SK-N-SH (cell line): ENCODE measurements at regions not wholly inside any gene's neighbourhood (a gene's known extent, or its start where the extent isn't known, plus 50 kb on each side); places are given as distances from the start of the nearest gene placed in this dataset.

ENCODE experiments used
- CTCF ChIA-PET: fragments of 300-600, 350-600 bp; formaldehyde crosslinking; extraction: SDS; loops from one replicate; lab custom pipeline; 2021; lab: Yijun Ruan, JAX
- POLR2A ChIA-PET: fragments of 350-600 bp; sonication (Branson Sonifier 250); formaldehyde crosslinking; extraction: SDS; loops from one replicate; lab custom pipeline; 2020; ENCODE audit warnings: antibody characterized with exemption, inconsistent platforms; lab: Yijun Ruan, JAX
- DNase-seq: peaks from one replicate; pipeline ENCODE4 v3.0.0; 2012
- H2AFZ ChIP-seq: fragments of 200-600 bp; sonication (generic); 2 replicates; pipeline ENCODE4 v1.8.1; 2016; ENCODE audit warnings: antibody characterized with exemption, mild to moderate bottlenecking, low read depth
- H3F3A ChIP-seq: fragments of 200-600 bp; sonication (generic); replicated peaks from 2 replicates; pipeline ENCODE3; 2016; ENCODE audit warnings: antibody characterized with exemption, mild to moderate bottlenecking; ENCODE audit not compliant: insufficient read depth
- H3K27ac ChIP-seq, 2 experiments: fragments of 200-500 bp in 1 of 2; fragments of 200-600 bp in 1 of 2; sonication (Bioruptor generic) in 1 of 2; sonication (generic), shearing (Covaris generic) in 1 of 2; 2 replicates each; pipeline versions ENCODE4 v1.5.1 to v1.6.1; 2014 to 2016; ENCODE audit warnings: low read depth in 2 of 2, inconsistent platforms in 1 of 2, low read length in 1 of 2, mild to moderate bottlenecking in 1 of 2, mixed read lengths in 1 of 2
- H3K27me3 ChIP-seq: fragments of 200-600 bp; sonication (generic), shearing (Covaris generic); 2 replicates; pipeline ENCODE4 v1.6.1; 2016; ENCODE audit warnings: mixed run types; ENCODE audit not compliant: insufficient read depth
- H3K36me3 ChIP-seq, 2 experiments: fragments of 200-500 bp in 1 of 2; fragments of 200-600 bp in 1 of 2; sonication (Bioruptor generic) in 1 of 2; sonication (generic) in 1 of 2; replicated peaks in 1 of 2; 2 replicates each; pipeline versions ENCODE3 to v1.5.1; 2014 to 2016; ENCODE audit warnings: low read length in 1 of 2, mild to moderate bottlenecking in 1 of 2; ENCODE audit not compliant: insufficient read depth in 2 of 2, control insufficient read depth in 1 of 2
- H3K4me1 ChIP-seq, 2 experiments: fragments of 200-500 bp in 1 of 2; fragments of 200-600 bp in 1 of 2; sonication (Bioruptor generic) in 1 of 2; sonication (generic), shearing (Covaris generic) in 1 of 2; 2 replicates each; pipeline versions ENCODE4 v1.5.1 to v1.6.1; 2014 to 2016; ENCODE audit warnings: low read depth in 1 of 2, low read length in 1 of 2, mixed run types in 1 of 2; ENCODE audit not compliant: insufficient read depth in 2 of 2, control insufficient read depth in 1 of 2
- H3K4me2 ChIP-seq: fragments of 200-600 bp; sonication (generic), shearing (Covaris generic); 2 replicates; pipeline ENCODE4 v1.6.1; 2017; ENCODE audit warnings: mixed run types
- H3K4me3 ChIP-seq, 2 experiments: fragments of 200-500 bp in 1 of 2; fragments of 200-600 bp in 1 of 2; sonication (Bioruptor generic) in 1 of 2; sonication (generic), shearing (Covaris generic) in 1 of 2; 2 replicates each; pipeline versions ENCODE4 v1.5.1 to v1.8.1; 2014 to 2016; ENCODE audit warnings: low read depth in 2 of 2, inconsistent platforms in 1 of 2, low read length in 1 of 2, mild to moderate bottlenecking in 1 of 2, mixed read lengths in 1 of 2, moderate library complexity in 1 of 2
- H3K79me2 ChIP-seq: fragments of 200-600 bp; sonication (generic); 2 replicates; pipeline ENCODE4 v1.8.1; 2017; ENCODE audit warnings: mild to moderate bottlenecking; ENCODE audit not compliant: insufficient read depth
- H3K9ac ChIP-seq: fragments of 200-600 bp; sonication (generic); 2 replicates; pipeline ENCODE4 v1.6.1; 2017; ENCODE audit warnings: mixed run types
- H3K9me2 ChIP-seq: fragments of 200-600 bp; sonication (generic); 2 replicates; pipeline ENCODE4 v1.6.1; 2017; ENCODE audit warnings: mixed run types
- H3K9me3 ChIP-seq: fragments of 200-600 bp; sonication (generic); 2 replicates; pipeline ENCODE4 v1.6.1; 2017; ENCODE audit warnings: mixed run types, mild to moderate bottlenecking, moderate library complexity
- H4K20me1 ChIP-seq: fragments of 200-600 bp; sonication (generic); 2 replicates; pipeline ENCODE4 v1.6.1; 2017; ENCODE audit warnings: mild to moderate bottlenecking, mixed run types; ENCODE audit not compliant: insufficient read depth
- ELF1 ChIP-seq: IDR thresholded peaks from 2 replicates; pipeline ENCODE4 v1.4.0; 2012
- EZH2phosphoT487 ChIP-seq: fragments of 200-600 bp; sonication (generic); IDR thresholded peaks from 2 replicates; pipeline ENCODE4 v1.6.1; 2017; ENCODE audit warnings: low read depth, mixed run types, mild to moderate bottlenecking, antibody characterized with exemption, moderate library complexity, borderline replicate concordance
- FOSL2 ChIP-seq: IDR thresholded peaks from 2 replicates; pipeline ENCODE4 v1.4.0; 2012; ENCODE audit warnings: low read depth, mild to moderate bottlenecking, moderate library complexity, borderline replicate concordance
- GATA2 ChIP-seq: sonication (generic); formaldehyde crosslinking; IDR thresholded peaks from 2 replicates; pipeline ENCODE4 v1.5.0; 2020; ENCODE audit warnings: mild to moderate bottlenecking, missing genetic modification reagents
- JUND ChIP-seq: IDR thresholded peaks from 2 replicates; pipeline ENCODE4 v1.4.0; 2012
- NFIC ChIP-seq: IDR thresholded peaks from 2 replicates; pipeline ENCODE4 v1.4.0; 2012; ENCODE audit warnings: borderline replicate concordance
- NRF1 ChIP-seq: IDR thresholded peaks from 2 replicates; pipeline ENCODE4 v1.6.1; 2012; ENCODE audit warnings: low read depth, mild to moderate bottlenecking, low read length
- POLR2AphosphoS5 ChIP-seq: IDR thresholded peaks from 2 replicates; pipeline ENCODE4 v1.6.1; 2012; ENCODE audit warnings: low read depth, low read length
- RAD21 ChIP-seq: IDR thresholded peaks from 2 replicates; pipeline ENCODE4 v1.6.1; 2012; ENCODE audit warnings: mild to moderate bottlenecking, low read length
- RCOR1 ChIP-seq: fragments of 150-350 bp; IDR thresholded peaks from 2 replicates; pipeline ENCODE4 v1.6.1; 2017; ENCODE audit warnings: antibody characterized with exemption, low read length
- RXRA ChIP-seq: IDR thresholded peaks from 2 replicates; pipeline ENCODE4 v1.4.0; 2012; ENCODE audit warnings: low read depth, mild to moderate bottlenecking, borderline replicate concordance
- SIN3A ChIP-seq: IDR thresholded peaks from 2 replicates; pipeline ENCODE4 v1.6.1; 2012; ENCODE audit warnings: low read depth, mild to moderate bottlenecking, low read length, moderate library complexity, borderline replicate concordance
- TAF1 ChIP-seq: IDR thresholded peaks from 2 replicates; pipeline ENCODE4 v1.6.1; 2012; ENCODE audit warnings: low read depth, mild to moderate bottlenecking, low read length, moderate library complexity, borderline replicate concordance
- TEAD4 ChIP-seq: IDR thresholded peaks from 2 replicates; pipeline ENCODE4 v1.4.0; 2012; ENCODE audit warnings: mild to moderate bottlenecking, borderline replicate concordance; ENCODE audit not compliant: insufficient read depth
- YY1 ChIP-seq: IDR thresholded peaks from 2 replicates; pipeline ENCODE4 v1.4.0; 2012; ENCODE audit warnings: low read depth, mild to moderate bottlenecking
- WGBS: methylation state at CpG from one replicate; pipeline ENCODE4 v1.1.6; 2017; ENCODE audit warnings: low lambda C conversion rate; 5-methylcytosine and 5-hydroxymethylcytosine counted together
- TF ChIP-seq, protein P1 (sequence below): IDR thresholded peaks from 2 replicates; pipeline ENCODE4; 2012
- TF ChIP-seq, protein P2 (sequence below): IDR thresholded peaks from 2 replicates; pipeline ENCODE4 v1.4.0; 2012; ENCODE audit warnings: low read depth, borderline replicate concordance
- TF ChIP-seq, protein P3 (sequence below): fragments of 150-350 bp; IDR thresholded peaks from 2 replicates; pipeline ENCODE4 v1.6.1; 2017; ENCODE audit warnings: antibody characterized with exemption, low read length, low read depth, borderline replicate concordance
- TF ChIP-seq, protein P4 (sequence below): IDR thresholded peaks from 2 replicates; pipeline ENCODE4 v1.4.0; 2012; ENCODE audit warnings: low read depth, borderline replicate concordance
- TF ChIP-seq, protein P5 (sequence below): IDR thresholded peaks from 2 replicates; pipeline ENCODE4 v1.4.0; 2012; ENCODE audit warnings: low read depth

DNA sequence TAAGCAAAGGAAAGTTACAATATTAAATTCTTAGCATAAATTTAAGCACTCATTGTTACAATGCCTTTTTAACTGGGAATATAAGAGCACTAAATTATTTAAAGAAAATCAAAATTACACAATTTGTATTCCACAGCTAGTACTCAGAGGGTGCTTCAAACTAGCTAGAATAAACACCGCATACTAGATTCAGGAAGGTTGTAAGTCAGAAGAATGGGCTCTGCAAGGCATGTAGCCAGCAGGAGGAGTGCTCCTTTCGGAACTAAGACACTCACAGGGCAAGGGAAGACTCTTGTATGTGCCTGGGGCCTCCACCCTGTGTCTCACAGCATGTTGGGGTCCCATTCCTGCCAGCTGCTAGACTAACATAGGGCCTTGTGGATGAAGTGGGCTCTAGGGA is 327.7 kb upstream of the ALCAM start:
- POLR2A ChIA-PET, result no interaction called here
- no peak for TF ChIP-seq GATA2 (CRISPR knock-in tag)
- no peak for TF ChIP-seq YY1
- TF ChIP-seq NRF1, result no peak
- TF ChIP-seq POLR2AphosphoS5, result no peak
- TF ChIP-seq TAF1, result no peak
- no peak for TF ChIP-seq EZH2phosphoT487
- TF ChIP-seq RAD21, result no peak
- TF ChIP-seq, protein P1, sequence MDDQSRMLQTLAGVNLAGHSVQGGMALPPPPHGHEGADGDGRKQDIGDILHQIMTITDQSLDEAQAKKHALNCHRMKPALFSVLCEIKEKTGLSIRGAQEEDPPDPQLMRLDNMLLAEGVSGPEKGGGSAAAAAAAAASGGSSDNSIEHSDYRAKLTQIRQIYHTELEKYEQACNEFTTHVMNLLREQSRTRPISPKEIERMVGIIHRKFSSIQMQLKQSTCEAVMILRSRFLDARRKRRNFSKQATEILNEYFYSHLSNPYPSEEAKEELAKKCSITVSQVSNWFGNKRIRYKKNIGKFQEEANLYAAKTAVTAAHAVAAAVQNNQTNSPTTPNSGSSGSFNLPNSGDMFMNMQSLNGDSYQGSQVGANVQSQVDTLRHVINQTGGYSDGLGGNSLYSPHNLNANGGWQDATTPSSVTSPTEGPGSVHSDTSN, result no peak
- TF ChIP-seq SIN3A, result no peak
- TF ChIP-seq ELF1, result no peak
- no peak for TF ChIP-seq JUND
- TF ChIP-seq, protein P2, sequence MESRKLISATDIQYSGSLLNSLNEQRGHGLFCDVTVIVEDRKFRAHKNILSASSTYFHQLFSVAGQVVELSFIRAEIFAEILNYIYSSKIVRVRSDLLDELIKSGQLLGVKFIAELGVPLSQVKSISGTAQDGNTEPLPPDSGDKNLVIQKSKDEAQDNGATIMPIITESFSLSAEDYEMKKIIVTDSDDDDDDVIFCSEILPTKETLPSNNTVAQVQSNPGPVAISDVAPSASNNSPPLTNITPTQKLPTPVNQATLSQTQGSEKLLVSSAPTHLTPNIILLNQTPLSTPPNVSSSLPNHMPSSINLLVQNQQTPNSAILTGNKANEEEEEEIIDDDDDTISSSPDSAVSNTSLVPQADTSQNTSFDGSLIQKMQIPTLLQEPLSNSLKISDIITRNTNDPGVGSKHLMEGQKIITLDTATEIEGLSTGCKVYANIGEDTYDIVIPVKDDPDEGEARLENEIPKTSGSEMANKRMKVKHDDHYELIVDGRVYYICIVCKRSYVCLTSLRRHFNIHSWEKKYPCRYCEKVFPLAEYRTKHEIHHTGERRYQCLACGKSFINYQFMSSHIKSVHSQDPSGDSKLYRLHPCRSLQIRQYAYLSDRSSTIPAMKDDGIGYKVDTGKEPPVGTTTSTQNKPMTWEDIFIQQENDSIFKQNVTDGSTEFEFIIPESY, result no peak
- TF ChIP-seq RXRA, result no peak
- TF ChIP-seq, protein P3, sequence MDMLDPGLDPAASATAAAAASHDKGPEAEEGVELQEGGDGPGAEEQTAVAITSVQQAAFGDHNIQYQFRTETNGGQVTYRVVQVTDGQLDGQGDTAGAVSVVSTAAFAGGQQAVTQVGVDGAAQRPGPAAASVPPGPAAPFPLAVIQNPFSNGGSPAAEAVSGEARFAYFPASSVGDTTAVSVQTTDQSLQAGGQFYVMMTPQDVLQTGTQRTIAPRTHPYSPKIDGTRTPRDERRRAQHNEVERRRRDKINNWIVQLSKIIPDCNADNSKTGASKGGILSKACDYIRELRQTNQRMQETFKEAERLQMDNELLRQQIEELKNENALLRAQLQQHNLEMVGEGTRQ, result no peak
- TF ChIP-seq, protein P4, sequence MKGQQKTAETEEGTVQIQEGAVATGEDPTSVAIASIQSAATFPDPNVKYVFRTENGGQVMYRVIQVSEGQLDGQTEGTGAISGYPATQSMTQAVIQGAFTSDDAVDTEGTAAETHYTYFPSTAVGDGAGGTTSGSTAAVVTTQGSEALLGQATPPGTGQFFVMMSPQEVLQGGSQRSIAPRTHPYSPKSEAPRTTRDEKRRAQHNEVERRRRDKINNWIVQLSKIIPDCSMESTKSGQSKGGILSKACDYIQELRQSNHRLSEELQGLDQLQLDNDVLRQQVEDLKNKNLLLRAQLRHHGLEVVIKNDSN, result no peak
- no peak for TF ChIP-seq TEAD4
- TF ChIP-seq, protein P5, sequence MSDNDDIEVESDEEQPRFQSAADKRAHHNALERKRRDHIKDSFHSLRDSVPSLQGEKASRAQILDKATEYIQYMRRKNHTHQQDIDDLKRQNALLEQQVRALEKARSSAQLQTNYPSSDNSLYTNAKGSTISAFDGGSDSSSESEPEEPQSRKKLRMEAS, result no peak
- TF ChIP-seq NFIC, result no peak
- TF ChIP-seq RCOR1, result no peak
- TF ChIP-seq FOSL2, result no peak
- H3K36me3 ChIP-seq, result no peaks in the 10 kb centered on the region

More for the DNA sequence above, 327.7 kb upstream of the ALCAM start:
- Histone ChIP-seq H3K4me3 (no peak overlapping the region), H3K9me3 (no peaks in the 10 kb centered on the region), H4K20me1 (no peaks in the 10 kb centered on the region), H2AFZ (no peak overlapping the region), H3K4me1 (peaks cover 0 to 2% of the 10 kb centered on the region in 2 experiments; a peak in 1 of 4 replicates), H3K79me2 (no peaks in the 10 kb centered on the region), H3K4me2 (no peak overlapping the region), H3K27me3 (no peaks in the 10 kb centered on the region), H3K27ac (no peak overlapping the region), H3F3A (no peaks in the 10 kb centered on the region), H3K9me2 (no peaks in the 10 kb centered on the region), H3K9ac (no peak overlapping the region)
- CTCF ChIA-PET, result no interaction called here
- no peak for DNase-seq
- WGBS, result 69% methylated on average over 2 of the region's 2 CpGs
